ENCODE measurements at regions not wholly inside any gene's neighbourhood (a gene's known extent, or its start where the extent isn't known, plus 50 kb on each side); places are given as distances from the start of the nearest gene placed in this dataset.

DNA sequence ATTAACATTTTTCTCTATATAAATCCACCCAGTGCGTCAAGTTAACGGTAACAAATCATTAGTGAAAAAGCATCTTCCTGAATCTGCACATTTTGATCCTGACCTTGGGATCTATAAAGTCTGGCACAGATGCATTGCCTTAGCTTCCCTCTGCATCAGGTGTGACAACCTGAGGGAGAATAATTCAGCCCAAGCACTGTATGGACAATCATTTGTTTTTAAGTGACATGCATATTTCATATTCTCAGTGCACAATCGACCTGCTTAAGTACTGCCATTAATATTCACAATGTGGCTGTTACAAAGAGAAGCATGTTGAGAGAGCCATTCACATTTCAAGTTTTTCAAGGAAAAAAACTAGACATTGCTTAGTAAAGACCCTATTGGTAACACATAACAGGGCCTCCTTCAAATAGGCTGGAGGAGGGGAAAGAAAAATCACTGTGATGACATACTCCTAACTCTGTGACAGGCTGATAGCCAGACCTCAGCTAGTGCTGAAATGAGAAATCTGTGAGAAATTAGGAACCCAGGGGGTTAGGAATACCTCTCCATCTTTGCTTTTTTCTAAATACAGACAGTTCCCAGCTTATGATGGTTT, 505.3 kb upstream of the CDH5 start:
- no peak for DNase-seq (ENCODE audit: low spot score)

DNA sequence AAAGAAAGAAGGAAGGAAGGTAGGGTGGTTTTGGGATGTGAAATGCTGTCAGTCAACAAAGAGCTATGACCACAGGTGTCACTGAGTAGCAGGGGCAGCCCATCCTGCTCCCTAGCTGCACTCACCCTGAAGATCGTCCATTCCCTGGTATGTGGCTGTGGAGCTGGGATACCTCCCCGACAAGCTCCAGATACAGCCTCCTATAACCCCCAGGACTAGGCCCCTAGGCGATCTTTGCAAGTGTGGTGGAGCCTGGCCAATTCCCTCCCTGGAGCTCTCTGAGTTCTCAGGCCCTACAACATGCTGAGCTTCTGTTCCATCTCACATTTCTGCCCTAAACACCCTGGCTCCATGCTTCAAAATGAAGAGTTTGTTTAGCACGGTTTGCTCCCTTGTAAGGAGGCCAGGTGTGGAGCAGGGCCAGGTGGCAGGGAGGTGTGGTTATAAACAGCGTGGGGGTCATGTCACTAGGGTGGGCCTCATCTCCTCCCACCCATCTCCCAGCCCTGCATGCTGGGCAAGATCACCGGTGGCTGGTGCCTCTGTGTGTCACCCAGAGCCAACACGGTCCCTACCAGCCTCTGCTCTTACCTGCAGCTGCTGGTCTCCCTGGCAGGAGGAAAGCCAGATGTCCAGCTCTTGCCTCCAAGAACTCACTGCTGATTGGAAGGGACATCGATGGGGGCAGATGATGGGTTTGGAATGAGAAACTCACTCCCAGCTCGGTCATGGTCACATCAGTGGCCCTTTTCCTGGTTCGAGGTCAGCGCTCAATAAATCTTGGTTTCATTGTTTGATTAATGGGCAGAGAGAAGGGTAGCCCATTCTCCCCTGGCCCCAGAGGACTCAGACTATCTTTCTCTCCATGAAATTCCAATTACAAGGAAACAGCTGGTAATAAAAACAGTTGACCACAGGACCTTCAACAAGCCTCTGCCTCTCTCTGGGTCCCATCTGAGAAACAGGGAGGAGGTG, 511.0 kb upstream of the CDH5 start:
- DNase-seq (ENCODE audit: low spot score), result no peak

DNA sequence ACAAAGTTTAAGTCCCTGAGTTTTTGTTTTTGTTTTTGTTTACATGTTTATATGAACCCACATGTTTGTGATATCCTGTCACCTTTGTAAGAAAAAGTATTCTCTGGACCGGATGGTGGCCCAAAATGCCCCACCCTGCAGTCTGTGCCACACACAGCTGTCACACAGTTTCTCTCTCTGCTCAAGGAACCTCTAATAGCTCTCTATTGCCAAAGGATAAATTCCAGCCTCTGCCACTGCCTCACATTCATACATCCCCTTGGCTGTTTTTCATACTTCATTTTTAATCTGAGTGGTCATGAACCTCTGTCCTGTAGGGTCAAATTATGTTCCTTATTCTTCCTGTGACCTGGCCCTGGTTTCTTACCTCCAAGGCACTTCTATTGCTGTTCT, 520.3 kb upstream of the CDH5 start:
- DNase-seq (ENCODE audit: low spot score), result no peak

- no peak for DNase-seq (ENCODE audit: low spot score)
Measured at GRCh38 chr16:65845466-65846209, 520.9 kb upstream of the CDH5 start.

DNA sequence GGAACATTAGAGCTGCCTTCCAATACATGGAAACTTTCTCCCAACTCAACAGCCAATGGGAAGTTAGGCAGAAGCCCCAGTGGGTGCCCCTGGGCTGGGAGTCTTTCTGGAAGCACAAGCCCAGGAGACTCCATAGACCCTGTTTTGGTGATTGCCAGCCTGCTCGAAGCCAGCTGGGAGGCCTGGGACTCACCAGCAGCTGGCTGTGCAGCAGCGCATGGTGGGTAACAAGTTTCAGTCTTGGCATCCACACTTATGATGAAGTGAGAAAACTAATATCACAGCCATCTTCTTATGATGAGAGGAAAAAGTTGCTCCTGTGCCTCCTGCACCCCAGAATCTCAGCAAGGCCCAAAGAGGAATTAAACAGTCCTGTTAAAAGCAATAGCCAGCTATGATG, 522.5 kb upstream of the CDH5 start:
- DNase-seq (ENCODE audit: low spot score), result no peak

- DNase-seq (ENCODE audit: low spot score), result no peak
Measured at GRCh38 chr16:65842067-65842466, 524.4 kb upstream of the CDH5 start.

DNA sequence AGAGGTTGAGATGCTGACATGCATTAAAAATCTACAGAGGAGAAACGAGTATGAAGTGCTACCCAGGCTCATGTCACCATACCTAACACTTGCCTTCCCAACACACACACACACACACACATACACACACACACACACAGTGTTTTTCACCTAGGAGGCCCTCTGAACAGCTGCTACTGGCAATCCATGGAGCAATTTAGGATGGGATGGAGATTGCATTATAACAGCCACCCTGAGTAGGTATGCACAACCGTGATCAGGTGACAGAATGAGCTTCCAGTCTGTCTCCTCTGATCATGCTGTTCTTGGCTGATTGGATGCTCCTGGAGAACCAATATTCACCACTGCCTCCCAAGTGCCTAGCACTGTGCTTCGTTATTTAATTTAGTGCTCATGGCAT, 528.5 kb upstream of the CDH5 start:
- DNase-seq (ENCODE audit: low spot score), result no peak

GRCh38 chr16:65837464-65837863, 529.0 kb upstream of the CDH5 start:
- DNase-seq (ENCODE audit: low spot score), result peak; percentile 9

- DNase-seq (ENCODE audit: low spot score), result no peak
Measured at GRCh38 chr16:65834688-65835087, 531.8 kb upstream of the CDH5 start.

- peak; percentile 92 for DNase-seq (ENCODE audit: low spot score)
Measured at GRCh38 chr16:65833171-65833871, 533.2 kb upstream of the CDH5 start.

GRCh38 chr16:65832679-65833078, 533.8 kb upstream of the CDH5 start:
- DNase-seq (ENCODE audit: low spot score), result peak; percentile 84

DNA sequence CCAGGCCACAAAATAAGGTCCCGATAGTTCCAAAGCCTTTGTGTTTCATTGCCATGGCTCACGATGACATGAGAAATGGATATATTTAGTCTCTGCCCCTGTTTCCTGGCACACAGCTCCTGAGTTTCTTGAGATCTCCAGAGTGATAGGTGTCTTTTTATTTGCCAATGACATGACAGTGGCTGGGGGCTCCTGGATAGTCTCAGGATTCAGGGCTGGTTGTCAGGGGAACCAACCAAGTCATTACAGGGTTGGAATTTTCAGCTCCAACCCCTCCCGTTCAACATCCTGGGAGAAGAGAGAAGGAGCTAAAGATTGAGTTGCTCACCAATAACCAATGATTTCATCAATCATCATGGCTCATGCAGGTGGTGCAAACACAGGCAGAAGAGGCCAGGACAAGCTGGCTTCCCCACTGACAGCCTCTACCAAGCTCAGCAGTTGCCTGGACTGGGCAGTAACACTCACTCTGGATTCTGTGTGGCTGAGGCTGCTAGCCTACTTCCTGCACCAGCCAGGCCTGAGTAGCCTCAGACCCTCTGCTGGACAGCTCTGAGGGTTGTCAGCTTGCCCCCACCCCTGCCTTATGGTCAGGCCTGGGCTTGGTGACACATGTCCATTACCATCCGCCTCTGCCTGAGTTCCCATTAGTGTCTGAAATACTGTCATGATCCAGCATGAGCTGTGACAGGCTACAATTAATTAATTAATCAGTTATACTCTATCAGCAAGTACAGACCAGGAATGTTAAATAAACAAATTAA, 534.4 kb upstream of the CDH5 start:
- no peak for DNase-seq (ENCODE audit: low spot score)

DNA sequence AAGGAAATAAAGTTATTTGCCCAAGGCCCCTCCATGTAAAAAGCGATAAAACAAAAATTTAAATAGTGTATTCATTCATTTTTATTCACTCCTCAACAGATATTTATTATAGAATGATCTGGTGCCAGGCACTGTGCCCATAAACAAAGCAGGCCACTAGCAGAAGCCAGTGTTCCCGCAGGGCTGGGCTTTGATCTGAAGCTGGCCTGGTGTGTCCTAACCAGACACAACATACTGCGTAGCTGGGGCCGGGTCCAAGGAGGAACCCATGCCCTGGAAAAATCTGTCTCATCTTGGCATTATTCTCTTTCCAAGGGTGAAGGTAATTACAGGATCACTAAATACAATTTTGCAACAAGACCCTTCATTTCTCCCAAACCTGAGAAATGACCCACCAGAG, 537.4 kb upstream of the CDH5 start:
- no peak for DNase-seq (ENCODE audit: low spot score)

GRCh38 chr16:65828296-65828695, 538.2 kb upstream of the CDH5 start:
- DNase-seq (ENCODE audit: low spot score), result no peak

GRCh38 chr16:65827231-65827630, 539.3 kb upstream of the CDH5 start:
- no peak for DNase-seq (ENCODE audit: low spot score)

GRCh38 chr16:65825191-65825856, 541.2 kb upstream of the CDH5 start:
- DNase-seq (ENCODE audit: low spot score), result no peak

GRCh38 chr16:65822148-65822547, 544.3 kb upstream of the CDH5 start:
- DNase-seq (ENCODE audit: low spot score), result no peak

- DNase-seq (ENCODE audit: low spot score), result peak; percentile 36
Measured at GRCh38 chr16:65819136-65819898, 547.2 kb upstream of the CDH5 start.

GRCh38 chr16:65817799-65818198, 548.7 kb upstream of the CDH5 start:
- DNase-seq (ENCODE audit: low spot score), result no peak

DNA sequence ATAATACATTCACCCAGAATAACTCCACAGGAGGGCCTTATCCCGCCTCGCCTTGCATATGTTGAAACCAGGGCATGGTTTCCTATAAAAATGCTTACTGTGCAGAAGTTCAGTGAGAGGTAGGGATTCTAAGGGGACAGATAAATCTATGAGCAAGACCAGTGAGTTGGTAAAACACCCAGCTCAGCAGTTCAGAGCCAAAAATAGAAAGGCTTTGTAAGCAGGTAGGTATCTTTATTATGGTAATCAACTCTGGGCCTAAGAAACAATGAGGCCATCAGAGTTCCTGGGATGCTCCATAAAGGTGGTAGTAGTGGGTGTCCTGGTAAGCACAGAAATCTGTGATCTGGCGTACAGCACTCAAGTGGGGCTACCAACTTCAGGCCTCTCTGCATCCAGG, 549.4 kb upstream of the CDH5 start:
- DNase-seq (ENCODE audit: low spot score), result no peak

All from umbilical cord (tissue), 1 donor.